ENCODE measurements at regions not wholly inside any gene's neighbourhood (a gene's known extent, or its start where the extent isn't known, plus 50 kb on each side); places are given as distances from the start of the nearest gene placed in this dataset.

- Histone ChIP-seq H3K9me3 (ENCODE audit: insufficient read depth, low read length) (no peaks in the 10 kb centered on the region), H3K9ac (ENCODE audit: low read length) (no peak overlapping the region), H3K4me3 (ENCODE audit: low read length) (no peak overlapping the region), H3K36me3 (replicated peaks; ENCODE audit: low read depth, low read length) (no peaks in the 10 kb centered on the region), H3K27ac (ENCODE audit: low read length) (no peak overlapping the region), H3K27me3 (ENCODE audit: low read depth, low read length) (no peaks in the 10 kb centered on the region), H3K4me2 (ENCODE audit: low read length) (no peak overlapping the region), H3K79me2 (ENCODE audit: low read length) (no peaks in the 10 kb centered on the region), H4K20me1 (ENCODE audit: insufficient read depth, low read length) (no peaks in the 10 kb centered on the region), H3K4me1 (ENCODE audit: low read length) (no peaks in the 10 kb centered on the region), H2AFZ (ENCODE audit: low read depth, low read length) (no peak overlapping the region)
- TF ChIP-seq EZH2phosphoT487 (IDR thresholded peaks at IDR 0.05; ENCODE audit: low read depth) (no peak), CTCF (IDR thresholded peaks at IDR 0.05; ENCODE audit: low read depth, low read length) (no peak)
These were observed 177.3 kb upstream of the PTBP2 start for GRCh38 chr1:96544051-96544830.

- Histone ChIP-seq H3K27ac (ENCODE audit: low read length) (no peak overlapping the region), H4K20me1 (ENCODE audit: insufficient read depth, low read length) (no peaks in the 10 kb centered on the region), H3K9me3 (ENCODE audit: insufficient read depth, low read length) (no peaks in the 10 kb centered on the region), H3K36me3 (replicated peaks; ENCODE audit: low read depth, low read length) (no peaks in the 10 kb centered on the region), H3K79me2 (ENCODE audit: low read length) (no peaks in the 10 kb centered on the region), H3K4me3 (ENCODE audit: low read length) (no peak overlapping the region), H2AFZ (ENCODE audit: low read depth, low read length) (no peak overlapping the region), H3K27me3 (ENCODE audit: low read depth, low read length) (no peaks in the 10 kb centered on the region), H3K4me2 (ENCODE audit: low read length) (no peak overlapping the region), H3K4me1 (ENCODE audit: low read length) (no peaks in the 10 kb centered on the region), H3K9ac (ENCODE audit: low read length) (no peak overlapping the region)
- TF ChIP-seq CTCF (IDR thresholded peaks at IDR 0.05; ENCODE audit: low read depth, low read length) (no peak), EZH2phosphoT487 (IDR thresholded peaks at IDR 0.05; ENCODE audit: low read depth) (no peak)
These were observed 176.8 kb upstream of the PTBP2 start for GRCh38 chr1:96544831-96545221.

GRCh38 chr1:96545935-96546656, 175.5 kb upstream of the PTBP2 start:
- no peaks in the 10 kb centered on the region for H3K79me2 ChIP-seq (ENCODE audit: low read length)
- H3K36me3 ChIP-seq (replicated peaks; ENCODE audit: low read depth, low read length): no peaks in the 10 kb centered on the region
- H3K27ac ChIP-seq (ENCODE audit: low read length): no peak overlapping the region
- no peak overlapping the region for H3K4me2 ChIP-seq (ENCODE audit: low read length)
- H3K27me3 ChIP-seq (ENCODE audit: low read depth, low read length): no peaks in the 10 kb centered on the region
- TF ChIP-seq CTCF (IDR thresholded peaks at IDR 0.05; ENCODE audit: low read depth, low read length) (no peak), EZH2phosphoT487 (IDR thresholded peaks at IDR 0.05; ENCODE audit: low read depth) (no peak)
- H3K4me3 ChIP-seq (ENCODE audit: low read length): no peak overlapping the region
- no peaks in the 10 kb centered on the region for H3K9me3 ChIP-seq (ENCODE audit: insufficient read depth, low read length)
- no peaks in the 10 kb centered on the region for H3K4me1 ChIP-seq (ENCODE audit: low read length)
- no peak overlapping the region for H2AFZ ChIP-seq (ENCODE audit: low read depth, low read length)
- H3K9ac ChIP-seq (ENCODE audit: low read length): no peak overlapping the region
- no peaks in the 10 kb centered on the region for H4K20me1 ChIP-seq (ENCODE audit: insufficient read depth, low read length)

- no peaks in the 10 kb centered on the region for H3K36me3 ChIP-seq (replicated peaks; ENCODE audit: low read depth, low read length)
- no peak overlapping the region for H3K9ac ChIP-seq (ENCODE audit: low read length)
- no peaks in the 10 kb centered on the region for H3K9me3 ChIP-seq (ENCODE audit: insufficient read depth, low read length)
- H3K4me1 ChIP-seq (ENCODE audit: low read length): no peaks in the 10 kb centered on the region
- H3K27ac ChIP-seq (ENCODE audit: low read length): no peak overlapping the region
- no peak overlapping the region for H3K4me2 ChIP-seq (ENCODE audit: low read length)
- H2AFZ ChIP-seq (ENCODE audit: low read depth, low read length): no peak overlapping the region
- H3K27me3 ChIP-seq (ENCODE audit: low read depth, low read length): no peaks in the 10 kb centered on the region
- TF ChIP-seq CTCF (IDR thresholded peaks at IDR 0.05; ENCODE audit: low read depth, low read length) (no peak), EZH2phosphoT487 (IDR thresholded peaks at IDR 0.05; ENCODE audit: low read depth) (no peak)
- H4K20me1 ChIP-seq (ENCODE audit: insufficient read depth, low read length): no peaks in the 10 kb centered on the region
- no peak overlapping the region for H3K4me3 ChIP-seq (ENCODE audit: low read length)
- H3K79me2 ChIP-seq (ENCODE audit: low read length): no peaks in the 10 kb centered on the region
These were observed 171.5 kb upstream of the PTBP2 start for GRCh38 chr1:96550061-96550460.
